Activated CD4-positive, alpha-beta T cell treated with anti-CD3 and anti-CD28 coated beads, Interleukin-10, Interleukin-2, amounts not matched to agents 100 ng/mL and 50 ng/mL, durations not matched to agents 16 hours and 8 hours (primary cell): ENCODE measurements at regions not wholly inside any gene's neighbourhood (a gene's known extent, or its start where the extent isn't known, plus 50 kb on each side); places are given as distances from the start of the nearest gene placed in this dataset.
"Not testable (repeated sequence)": the region's sequence is repeated elsewhere in the genome, so short reads cannot be mapped to it uniquely, and the experiment has no call there.

Source experiments
- DNase-seq: peaks from one replicate; pipeline ENCODE4 v3.0.0-alpha.2; 2020

DNA sequence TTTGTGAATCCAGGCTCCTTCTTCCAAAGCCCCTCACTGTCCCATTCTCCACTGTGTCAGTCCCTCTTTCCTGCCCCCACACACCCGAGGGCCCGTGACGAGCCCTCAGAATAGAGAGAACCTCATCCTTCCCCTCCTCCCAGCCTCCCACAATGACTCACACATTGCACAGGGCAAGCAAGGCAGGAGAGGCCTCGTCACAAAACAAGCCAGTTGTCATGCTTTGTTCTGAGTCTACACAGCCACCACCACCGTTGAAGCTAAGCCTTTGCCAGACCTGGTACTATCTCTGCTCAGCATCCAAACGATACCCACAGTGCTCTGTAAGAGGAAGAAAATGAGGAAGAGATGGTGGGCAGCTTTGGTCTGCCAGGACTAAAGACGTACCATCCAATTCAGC lies 142.2 kb upstream of the ZNF366 start:
- DNase-seq = no peak

GRCh38 chr5:72648480-72648879 lies 141.3 kb upstream of the ZNF366 start:
- no peak for DNase-seq

GRCh38 chr5:72647806-72648205 lies 140.6 kb upstream of the ZNF366 start:
- no peak for DNase-seq

DNA sequence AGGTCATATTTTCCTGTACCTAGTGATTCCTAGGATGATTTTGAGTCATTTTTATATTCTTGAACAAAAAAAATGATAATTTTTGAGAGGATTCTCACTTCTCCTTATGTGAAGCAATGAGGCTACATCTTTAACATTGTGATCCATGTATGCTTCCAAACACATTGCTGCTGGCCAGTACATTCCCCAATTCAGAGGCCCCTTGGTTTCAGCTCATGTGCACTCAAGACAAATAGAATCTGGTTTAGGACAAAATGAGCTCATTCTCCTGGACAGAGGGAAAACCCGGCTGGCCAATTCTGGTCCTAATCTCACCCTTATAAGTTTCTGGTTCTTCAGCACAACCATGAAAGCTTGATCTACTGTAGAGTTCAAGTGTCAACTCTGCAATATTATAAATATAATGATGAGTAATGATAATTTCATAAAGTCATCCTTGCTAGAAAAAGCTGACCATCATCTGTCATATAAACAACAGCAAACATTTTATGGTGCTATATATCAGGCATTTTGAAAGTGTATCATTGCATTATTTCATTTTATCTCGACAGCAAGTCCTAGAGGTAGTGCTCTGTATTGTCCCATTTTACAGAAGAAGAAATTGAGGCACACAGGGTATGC lies 139.1 kb upstream of the ZNF366 start:
- DNase-seq = no peak

DNA sequence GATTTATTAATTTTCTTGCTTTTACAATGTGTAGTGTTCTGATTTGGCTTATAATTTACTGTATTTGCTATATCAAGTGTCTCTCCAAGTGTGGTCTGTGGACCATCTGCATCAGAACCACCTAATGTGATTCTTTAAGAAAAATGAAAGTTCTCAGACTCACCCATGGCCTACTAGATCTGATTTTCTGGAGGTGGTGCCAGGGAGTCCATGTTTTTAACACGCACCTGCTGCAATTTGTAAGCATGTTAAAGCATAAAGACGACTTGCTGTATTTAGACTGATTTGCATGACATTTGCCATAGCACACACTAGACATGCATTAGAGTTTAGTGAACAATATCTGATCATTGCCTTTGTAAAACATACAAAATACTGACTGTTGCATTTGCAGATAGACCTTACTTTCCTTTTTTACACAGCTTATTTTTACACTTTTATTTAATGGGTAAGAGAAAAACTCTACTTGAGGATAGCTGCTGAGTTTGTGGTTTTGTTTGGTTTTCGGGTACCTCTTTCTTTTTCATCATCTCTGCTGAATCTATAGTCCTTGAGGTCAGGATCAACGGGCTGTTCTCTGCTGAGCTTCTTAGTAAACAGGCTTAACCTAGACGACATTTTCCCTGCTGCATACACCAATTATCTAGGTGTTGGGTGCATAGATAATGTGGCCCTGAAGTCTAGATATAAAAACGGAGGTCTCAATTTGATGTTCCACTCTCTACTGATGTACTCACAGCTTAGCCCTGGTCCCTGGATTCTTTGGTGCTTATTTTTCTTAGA lies 138.0 kb upstream of the ZNF366 start:
- no peak for DNase-seq

- DNase-seq = no peak
These were observed 137.1 kb upstream of the ZNF366 start for GRCh38 chr5:72644296-72644695.

DNA sequence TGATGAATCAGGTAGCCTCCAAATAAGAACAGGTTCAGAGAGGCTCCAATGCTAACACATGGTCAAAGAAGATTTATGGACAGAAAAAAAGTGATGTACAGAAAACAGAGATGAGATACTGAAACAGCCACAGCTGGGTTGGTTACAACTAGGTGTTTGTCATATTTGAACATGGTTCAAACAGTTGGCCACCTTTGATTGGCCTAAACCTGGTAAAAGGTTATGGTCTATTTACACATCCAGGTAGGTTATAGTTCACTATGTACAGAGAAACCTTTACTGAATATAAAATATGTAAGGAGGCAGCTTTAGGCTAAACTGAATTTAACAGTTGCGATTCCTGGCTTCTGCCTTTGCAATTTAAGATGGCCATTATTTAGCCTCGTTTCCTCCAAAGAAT lies 134.0 kb upstream of the ZNF366 start:
- no peak for DNase-seq

- DNase-seq = no peak
These were observed 129.8 kb upstream of the ZNF366 start for GRCh38 chr5:72637058-72637457.

- DNase-seq = not testable (repeated sequence)
These were observed 129.4 kb upstream of the ZNF366 start for GRCh38 chr5:72636565-72636964.

GRCh38 chr5:72634444-72634843 lies 127.2 kb upstream of the ZNF366 start:
- no peak for DNase-seq

DNA sequence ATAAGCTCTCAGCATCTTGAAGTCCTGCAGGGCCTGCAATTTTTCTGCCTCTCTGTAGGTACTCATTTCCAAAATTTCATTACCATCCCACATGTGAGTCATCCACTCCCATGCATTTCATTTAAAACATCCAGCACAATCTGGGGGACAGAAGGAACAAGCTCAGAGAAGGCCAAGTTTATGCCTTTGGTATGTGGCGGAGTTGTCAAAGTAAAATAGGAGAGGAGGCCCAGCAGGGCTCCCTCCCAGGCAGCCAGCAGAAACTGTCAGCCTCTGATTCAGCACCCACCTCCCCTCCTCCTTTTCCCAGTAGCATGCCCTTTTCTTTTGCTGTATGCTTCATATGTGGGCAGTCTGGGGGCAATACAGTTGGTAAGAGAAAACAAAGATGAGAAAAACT lies 126.4 kb upstream of the ZNF366 start:
- DNase-seq = no peak

- no peak for DNase-seq
These were observed 125.8 kb upstream of the ZNF366 start for GRCh38 chr5:72633041-72633445.

- no peak for DNase-seq
These were observed 123.5 kb upstream of the ZNF366 start for GRCh38 chr5:72630721-72631120.

DNA sequence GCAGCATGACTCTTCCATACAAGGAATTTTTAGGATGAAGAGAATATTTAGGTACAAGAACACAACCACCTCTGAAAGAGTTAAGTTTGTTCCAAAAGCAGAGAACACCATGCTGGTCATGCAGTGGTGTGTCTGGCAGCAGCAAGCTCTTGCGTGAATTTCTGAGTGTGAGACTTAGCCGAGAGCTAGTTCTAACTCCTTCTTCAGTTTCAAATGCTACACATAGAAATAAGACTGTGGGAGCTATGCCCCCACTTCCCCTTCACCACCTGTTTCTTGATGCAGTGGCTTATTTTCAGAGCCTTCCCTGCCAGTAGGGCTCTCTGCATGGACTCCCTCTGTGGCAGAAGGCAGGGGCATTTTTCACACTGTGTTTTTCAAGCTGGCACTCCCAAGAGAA lies 122.9 kb upstream of the ZNF366 start:
- DNase-seq = no peak

DNA sequence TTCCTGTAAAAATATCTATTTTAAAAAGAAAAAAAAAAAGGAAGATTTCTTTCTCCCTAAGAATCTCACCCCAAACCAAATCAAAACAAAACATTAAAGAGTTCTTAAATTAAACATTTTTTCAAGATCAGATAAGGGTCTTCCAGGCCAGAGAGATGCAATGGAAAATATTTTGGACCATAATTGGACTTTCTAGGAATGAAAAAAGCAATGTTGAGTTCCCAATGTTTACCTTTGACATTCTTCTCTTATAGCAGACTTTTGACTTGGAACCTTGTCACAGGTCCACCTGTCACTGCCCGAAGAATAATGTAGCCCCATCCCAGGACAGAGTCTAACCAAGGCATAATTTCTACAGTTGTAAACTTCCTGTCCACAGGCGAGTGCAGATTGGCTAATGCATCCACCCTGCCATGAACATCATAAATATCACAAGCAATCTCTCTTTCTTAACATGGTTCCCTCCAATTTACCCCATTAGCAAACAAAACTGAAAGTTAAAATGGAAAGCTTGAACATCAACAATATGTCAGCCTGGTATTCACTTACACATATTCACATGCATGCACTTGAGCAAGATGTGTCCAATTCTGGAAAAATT lies 121.7 kb upstream of the ZNF366 start:
- no peak for DNase-seq

GRCh38 chr5:72625332-72625731 lies 118.1 kb upstream of the ZNF366 start:
- no peak for DNase-seq

DNA sequence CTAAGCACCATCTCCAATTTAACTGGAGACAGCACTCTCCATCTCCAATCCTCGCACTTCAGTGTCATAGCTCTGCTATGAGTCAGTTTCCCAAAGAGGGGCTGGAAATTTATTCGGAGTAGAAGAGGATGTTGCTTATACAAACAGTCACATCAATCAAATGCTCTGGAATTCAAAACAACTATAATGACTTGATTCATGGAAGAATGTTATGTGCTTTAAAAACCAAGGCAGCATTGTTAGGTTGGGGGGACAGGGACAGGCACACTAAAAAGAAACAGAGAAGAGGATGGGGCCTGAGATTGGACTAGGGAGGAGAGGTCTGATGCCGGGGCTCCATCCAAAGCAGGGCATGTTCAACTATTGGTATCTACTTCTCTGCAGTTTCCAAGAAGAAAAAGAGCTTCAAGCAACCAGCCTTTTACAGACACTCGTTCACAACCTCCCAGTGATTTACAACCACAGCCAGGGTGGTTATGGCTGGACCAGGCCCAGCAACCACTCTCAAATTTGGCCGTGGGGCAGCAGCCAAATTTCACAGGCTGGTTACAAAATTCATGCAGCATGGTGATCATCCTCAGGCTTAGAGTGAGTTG lies 117.5 kb upstream of the ZNF366 start:
- no peak for DNase-seq

DNA sequence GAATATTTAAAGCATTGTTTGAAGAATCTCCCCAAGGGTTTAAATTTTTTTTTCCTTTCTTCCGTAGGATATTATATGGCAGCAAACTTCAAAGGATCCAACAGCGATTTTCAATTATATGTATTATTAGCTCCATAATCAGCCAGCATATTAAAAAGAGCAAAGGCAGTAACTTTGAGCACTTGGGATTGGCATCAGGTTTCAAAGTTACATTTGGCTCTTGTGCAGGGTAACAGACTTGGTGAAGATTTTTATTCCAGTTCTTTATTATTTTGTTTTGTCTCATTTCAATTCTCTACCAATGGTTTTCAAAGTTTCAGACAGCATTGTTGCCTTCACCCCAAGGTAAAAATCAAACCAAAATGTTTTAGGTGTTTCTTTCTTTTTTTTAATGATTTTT lies 116.7 kb upstream of the ZNF366 start:
- DNase-seq = no peak

DNA sequence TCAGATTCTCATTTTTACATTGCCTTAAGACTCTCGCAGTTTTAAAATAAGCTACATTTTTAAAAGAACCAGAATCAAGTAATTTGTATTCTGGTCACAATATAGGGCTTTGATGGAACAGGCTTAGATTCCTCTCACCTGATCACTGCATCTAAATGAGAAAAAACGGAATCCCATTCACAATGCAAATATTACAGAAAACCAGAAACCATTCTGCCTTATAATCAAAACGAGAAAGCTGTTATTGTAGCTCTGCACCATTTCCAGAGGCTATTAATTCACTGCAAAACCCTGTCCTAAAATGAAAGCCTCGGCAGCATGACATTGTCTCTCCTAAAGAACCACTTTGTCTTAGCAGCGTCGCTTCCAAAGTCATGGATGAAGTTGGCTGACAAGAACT lies 116.1 kb upstream of the ZNF366 start:
- no peak for DNase-seq

DNA sequence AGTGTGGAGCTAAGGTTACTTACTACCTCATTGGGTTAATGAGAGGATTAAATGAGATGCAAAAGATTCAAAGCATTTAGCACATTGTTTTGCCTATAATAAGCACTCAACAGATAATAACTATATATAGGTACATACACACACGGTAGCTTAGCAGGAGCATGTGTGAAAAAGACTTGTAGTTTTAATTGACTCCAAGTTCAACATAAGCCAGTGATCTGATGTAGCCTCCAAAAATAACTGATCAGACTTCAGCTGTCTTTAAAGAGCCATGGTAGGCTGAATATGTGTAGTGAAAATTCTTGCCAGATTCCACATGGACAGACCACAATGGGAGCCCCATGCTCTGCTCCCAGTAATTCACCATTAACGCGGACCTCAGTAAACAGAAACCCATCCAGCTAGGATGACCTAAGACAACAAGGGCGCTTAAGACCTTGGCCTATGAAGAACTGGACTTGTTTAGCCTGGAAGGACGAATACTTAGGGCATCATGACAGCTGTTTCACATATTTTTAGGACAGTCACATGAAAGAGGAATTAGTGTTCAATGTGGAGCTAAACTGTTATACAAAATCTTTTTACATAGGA lies 115.1 kb upstream of the ZNF366 start:
- no peak for DNase-seq

GRCh38 chr5:72621576-72621975 lies 114.4 kb upstream of the ZNF366 start:
- no peak for DNase-seq

DNA sequence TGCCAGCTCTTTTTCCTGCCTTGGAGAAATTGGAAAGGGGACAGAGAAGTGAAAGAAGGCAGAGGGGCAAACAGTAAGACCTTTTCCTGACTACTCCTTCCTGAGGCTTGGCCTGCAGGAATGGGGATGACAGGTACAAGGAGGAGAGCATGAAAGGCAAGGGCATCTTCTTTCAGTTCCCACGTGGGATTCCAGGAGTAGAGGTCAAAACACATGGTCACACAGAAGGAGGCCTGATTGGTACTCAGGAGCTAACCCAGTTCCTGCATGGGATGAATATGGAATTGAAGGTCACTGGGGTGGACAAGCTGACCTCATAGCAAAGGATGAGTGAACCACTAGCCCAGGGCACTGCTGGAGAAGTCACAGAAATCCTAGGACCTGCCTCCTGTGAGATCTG lies 112.5 kb upstream of the ZNF366 start:
- DNase-seq = no peak

GRCh38 chr5:72619251-72619650 lies 112.0 kb upstream of the ZNF366 start:
- no peak for DNase-seq

DNA sequence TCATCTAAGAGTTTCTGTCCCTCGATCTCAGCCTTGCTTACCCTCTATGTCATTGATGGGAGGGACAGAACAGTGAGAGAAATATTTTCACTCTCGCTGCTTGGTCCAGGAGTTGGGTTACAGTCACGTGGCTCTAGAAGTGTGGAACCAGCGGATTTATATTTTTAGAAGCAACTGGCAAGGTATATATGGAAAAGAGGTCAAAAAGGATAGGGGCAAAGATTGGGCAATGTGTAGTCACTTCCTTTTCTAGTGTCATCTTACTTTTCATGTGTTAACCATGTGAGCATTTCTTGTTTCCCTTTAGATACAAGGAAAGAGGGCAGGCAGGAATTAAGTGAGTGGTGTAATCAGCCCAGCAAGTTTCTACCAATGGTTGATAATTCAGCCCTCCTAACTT lies 111.5 kb upstream of the ZNF366 start:
- no peak for DNase-seq
